ENCODE measurements at regions not wholly inside any gene's neighbourhood (a gene's known extent, or its start where the extent isn't known, plus 50 kb on each side); places are given as distances from the start of the nearest gene placed in this dataset.
A peak's percentile ranks its signal among the peaks of the same experiment; 100 is the strongest.
"Not testable (repeated sequence)": the region's sequence is repeated elsewhere in the genome, so short reads cannot be mapped to it uniquely, and the experiment has no call there.

DNA sequence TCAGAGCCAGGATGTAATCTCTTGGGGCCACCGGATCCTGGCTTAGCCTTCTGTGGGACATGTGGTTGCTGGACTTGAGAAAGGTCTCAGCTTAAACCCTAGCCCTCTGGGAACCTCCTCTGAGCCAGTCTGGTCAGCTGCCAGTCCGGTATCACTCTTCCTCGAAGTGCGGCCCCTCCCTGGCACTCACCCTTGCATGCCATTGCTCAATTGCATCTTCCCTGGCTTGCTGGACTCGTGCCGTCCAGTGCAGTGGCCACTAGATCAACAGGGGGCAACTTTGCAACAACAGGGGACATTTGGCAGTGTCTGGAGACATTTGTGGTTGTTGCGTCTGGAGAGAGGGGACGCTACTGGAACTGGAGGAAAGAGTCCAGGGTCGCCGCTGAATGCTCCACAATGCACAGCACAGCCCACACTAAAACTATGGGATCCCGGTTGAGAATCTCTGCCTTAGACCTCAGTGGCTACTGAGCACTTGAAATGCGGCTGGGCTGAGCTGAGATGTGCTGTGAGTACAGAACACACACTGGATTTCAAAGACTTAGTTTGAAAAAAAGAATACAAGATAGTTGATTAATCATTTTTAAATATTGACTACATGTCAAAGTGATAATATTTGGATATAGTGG, 152.1 kb downstream of the TFAP2C start:
- H3K4me3 Mint-ChIP-seq, result no peak overlapping the region
- peaks cover 28% of the 10 kb centered on the region for H3K4me1 Mint-ChIP-seq
- TF ChIP-seq, protein P1, sequence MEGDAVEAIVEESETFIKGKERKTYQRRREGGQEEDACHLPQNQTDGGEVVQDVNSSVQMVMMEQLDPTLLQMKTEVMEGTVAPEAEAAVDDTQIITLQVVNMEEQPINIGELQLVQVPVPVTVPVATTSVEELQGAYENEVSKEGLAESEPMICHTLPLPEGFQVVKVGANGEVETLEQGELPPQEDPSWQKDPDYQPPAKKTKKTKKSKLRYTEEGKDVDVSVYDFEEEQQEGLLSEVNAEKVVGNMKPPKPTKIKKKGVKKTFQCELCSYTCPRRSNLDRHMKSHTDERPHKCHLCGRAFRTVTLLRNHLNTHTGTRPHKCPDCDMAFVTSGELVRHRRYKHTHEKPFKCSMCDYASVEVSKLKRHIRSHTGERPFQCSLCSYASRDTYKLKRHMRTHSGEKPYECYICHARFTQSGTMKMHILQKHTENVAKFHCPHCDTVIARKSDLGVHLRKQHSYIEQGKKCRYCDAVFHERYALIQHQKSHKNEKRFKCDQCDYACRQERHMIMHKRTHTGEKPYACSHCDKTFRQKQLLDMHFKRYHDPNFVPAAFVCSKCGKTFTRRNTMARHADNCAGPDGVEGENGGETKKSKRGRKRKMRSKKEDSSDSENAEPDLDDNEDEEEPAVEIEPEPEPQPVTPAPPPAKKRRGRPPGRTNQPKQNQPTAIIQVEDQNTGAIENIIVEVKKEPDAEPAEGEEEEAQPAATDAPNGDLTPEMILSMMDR (IDR thresholded peaks at IDR 0.05), result no peak
- H3K27me3 Mint-ChIP-seq (ENCODE audit: low read depth, poor library complexity), result peaks cover 4% of the 10 kb centered on the region
- no peaks in the 10 kb centered on the region for H3K36me3 Mint-ChIP-seq (ENCODE audit: low read depth)
- H3K27ac Mint-ChIP-seq, result peak overlapping the region; percentile 16
- no peak for DNase-seq
- H3K9me3 Mint-ChIP-seq, result no peaks in the 10 kb centered on the region

DNA sequence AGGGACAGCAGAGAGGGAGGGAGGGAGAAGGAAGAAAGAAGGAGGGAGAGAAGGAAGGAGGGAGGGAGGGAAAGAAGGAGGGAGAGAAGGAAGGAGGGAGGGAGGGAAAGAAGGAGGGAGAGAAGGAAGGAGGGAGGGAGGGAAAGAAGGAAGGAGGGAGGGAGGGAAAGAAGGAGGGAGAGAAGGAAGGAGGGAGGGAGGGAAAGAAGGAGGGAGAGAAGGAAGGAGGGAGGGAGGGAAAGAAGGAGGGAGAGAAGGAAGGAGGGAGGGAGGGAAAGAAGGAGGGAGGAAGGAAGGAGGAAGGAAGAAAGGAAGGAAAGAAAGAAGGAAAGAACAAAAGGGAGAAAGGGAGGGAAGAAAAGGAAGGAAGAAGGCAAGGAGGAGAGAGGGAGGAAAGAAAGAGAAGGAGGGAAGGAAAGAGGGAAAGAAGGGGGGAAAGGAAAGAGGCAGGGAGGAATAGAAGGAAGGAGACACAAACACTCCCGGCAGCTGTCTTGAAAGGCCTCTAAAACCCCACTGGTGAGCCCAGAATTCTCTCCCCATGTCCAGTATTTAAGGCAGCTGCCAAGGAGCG, 153.0 kb downstream of the TFAP2C start:
- not testable (repeated sequence) for H3K27me3 Mint-ChIP-seq (ENCODE audit: low read depth, poor library complexity); DNase-seq; H3K9me3 Mint-ChIP-seq; H3K36me3 Mint-ChIP-seq (ENCODE audit: low read depth); H3K4me3 Mint-ChIP-seq
- Mint-ChIP-seq H3K27ac (peak overlapping the region; percentile 46), H3K4me1 (peaks cover 32% of the 10 kb centered on the region)

DNA sequence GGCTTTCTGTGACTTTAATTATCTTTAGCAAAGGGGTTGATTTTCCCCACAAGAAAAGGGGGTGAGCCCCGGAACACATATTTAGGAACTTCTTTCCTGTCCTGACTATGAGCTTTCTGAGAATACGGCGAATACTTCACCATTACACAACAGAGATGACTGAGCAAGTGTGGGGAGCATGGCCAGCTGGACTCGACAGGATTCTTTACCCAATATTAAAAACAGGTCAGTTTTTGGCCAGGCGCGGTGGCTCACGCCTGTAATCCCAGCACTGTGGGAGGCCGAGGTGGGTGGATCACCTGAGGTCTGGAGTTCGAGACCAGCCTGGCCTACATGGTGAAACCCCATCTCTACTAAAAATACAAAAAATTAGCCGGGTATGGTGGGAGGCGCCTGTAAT, 153.7 kb downstream of the TFAP2C start:
- H3K27me3 Mint-ChIP-seq (ENCODE audit: low read depth, poor library complexity); H3K36me3 Mint-ChIP-seq (ENCODE audit: low read depth); H3K27ac Mint-ChIP-seq; DNase-seq; H3K4me3 Mint-ChIP-seq; H3K9me3 Mint-ChIP-seq: not testable (repeated sequence)
- H3K4me1 Mint-ChIP-seq, result peaks cover 32% of the 10 kb centered on the region

GRCh38 chr20:56783826-56784225, 154.7 kb downstream of the TFAP2C start:
- no peak overlapping the region for H3K27ac Mint-ChIP-seq
- no peaks in the 10 kb centered on the region for H3K9me3 Mint-ChIP-seq
- TF ChIP-seq, protein P1 (IDR thresholded peaks at IDR 0.05), result no peak
- no peak for DNase-seq
- peaks cover 22% of the 10 kb centered on the region for H3K4me1 Mint-ChIP-seq
- H3K4me3 Mint-ChIP-seq, result no peak overlapping the region
- H3K36me3 Mint-ChIP-seq (ENCODE audit: low read depth), result no peaks in the 10 kb centered on the region
- peaks cover 4% of the 10 kb centered on the region for H3K27me3 Mint-ChIP-seq (ENCODE audit: low read depth, poor library complexity)

- Mint-ChIP-seq H3K27ac (no peak overlapping the region), H3K36me3 (ENCODE audit: low read depth) (no peaks in the 10 kb centered on the region), H3K9me3 (no peaks in the 10 kb centered on the region), H3K27me3 (ENCODE audit: low read depth, poor library complexity) (peaks cover 4% of the 10 kb centered on the region), H3K4me3 (no peak overlapping the region), H3K4me1 (peaks cover 10% of the 10 kb centered on the region)
- TF ChIP-seq, protein P1 (IDR thresholded peaks at IDR 0.05), result no peak
- DNase-seq, result no peak
Observed at GRCh38 chr20:56786503-56786902, 157.4 kb downstream of the TFAP2C start.

DNA sequence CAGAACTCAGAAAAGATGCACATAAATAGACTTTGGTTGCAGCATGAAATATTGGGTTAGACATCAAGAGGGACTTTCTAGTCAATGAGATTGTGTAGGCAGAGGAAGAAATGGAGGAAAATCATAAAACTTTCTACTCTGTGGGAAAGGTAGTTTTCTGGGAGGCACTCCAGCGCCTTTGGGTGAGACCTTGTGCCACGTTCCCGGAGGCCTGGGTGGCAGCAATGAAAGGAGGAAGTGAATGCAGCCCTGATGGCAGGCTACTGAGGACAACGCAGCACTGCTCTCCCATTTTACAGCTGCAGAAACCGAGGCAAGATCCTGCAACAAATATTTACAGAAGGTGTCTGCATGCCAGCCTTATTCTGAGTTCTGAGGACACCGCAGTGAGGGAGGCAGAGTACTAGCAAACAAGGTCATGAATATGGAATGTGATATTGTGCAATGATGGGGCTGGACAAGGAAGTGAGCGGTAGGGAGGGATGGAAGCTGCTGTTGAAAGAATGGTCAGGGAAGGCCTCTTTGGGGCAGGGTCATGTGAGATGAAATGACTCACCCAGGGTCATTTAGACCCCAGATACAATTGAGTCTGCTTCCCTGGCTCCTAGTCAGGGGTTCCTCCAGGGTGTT, 159.1 kb downstream of the TFAP2C start:
- H3K4me1 Mint-ChIP-seq, result peaks cover 7% of the 10 kb centered on the region
- H3K4me3 Mint-ChIP-seq, result no peak overlapping the region
- no peak for DNase-seq
- TF ChIP-seq, protein P1 (IDR thresholded peaks at IDR 0.05), result no peak
- H3K27me3 Mint-ChIP-seq (ENCODE audit: low read depth, poor library complexity), result peaks cover 6% of the 10 kb centered on the region
- no peaks in the 10 kb centered on the region for H3K36me3 Mint-ChIP-seq (ENCODE audit: low read depth)
- no peaks in the 10 kb centered on the region for H3K9me3 Mint-ChIP-seq
- H3K27ac Mint-ChIP-seq, result peak overlapping the region; percentile 68

Measured in nephron progenitor cell (in vitro differentiated cells).